ENCODE measurements at regions not wholly inside any gene's neighbourhood (a gene's known extent, or its start where the extent isn't known, plus 50 kb on each side); places are given as distances from the start of the nearest gene placed in this dataset.

DNA sequence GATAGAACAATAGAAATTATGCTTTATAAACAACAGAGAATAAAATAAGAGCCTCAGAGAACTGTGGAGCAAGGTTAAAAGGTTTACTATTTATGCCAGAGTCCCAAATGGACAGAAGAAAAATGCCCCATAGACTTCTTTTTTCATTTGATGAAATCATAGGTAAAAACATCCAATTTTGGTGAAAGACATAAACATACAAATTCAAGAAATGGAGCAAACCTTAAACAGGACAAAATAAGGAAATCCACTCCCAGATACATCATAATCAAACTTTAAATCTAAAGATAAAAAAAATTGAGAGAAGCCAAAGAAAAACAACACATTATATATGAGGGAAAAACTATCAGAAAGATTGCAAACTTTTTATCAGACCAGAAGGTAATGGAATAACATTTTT is 182.8 kb downstream of the GADD45G start:
- Histone ChIP-seq H3K36me3 (ENCODE audit: low read length) (no peaks in the 10 kb centered on the region), H3K79me2 (ENCODE audit: insufficient read depth, low read length) (no peaks in the 10 kb centered on the region), H4K20me1 (ENCODE audit: low read depth, low read length) (no peaks in the 10 kb centered on the region), H3K9me3 (ENCODE audit: insufficient read depth, low read length) (no peaks in the 10 kb centered on the region), H3K4me3 (ENCODE audit: insufficient read depth, low read length, poor library complexity, severe bottlenecking) (no peak overlapping the region), H3K9me2 (replicated peaks; ENCODE audit: insufficient read depth, low read length) (no peaks in the 10 kb centered on the region), H2AFZ (ENCODE audit: low read depth, low read length, severe bottlenecking) (no peak overlapping the region), H3K9ac (ENCODE audit: low read length) (no peak overlapping the region), H3K27me3 (ENCODE audit: low read length) (no peaks in the 10 kb centered on the region; the same call in 1 of the 2 replicates), H3F3A (ENCODE audit: insufficient read depth) (no peaks in the 10 kb centered on the region), H3K4me2 (ENCODE audit: low read depth, low read length, poor library complexity, severe bottlenecking) (no peak overlapping the region), H3K27ac (ENCODE audit: low read depth, low read length) (no peak overlapping the region)
- TF ChIP-seq, protein P1, sequence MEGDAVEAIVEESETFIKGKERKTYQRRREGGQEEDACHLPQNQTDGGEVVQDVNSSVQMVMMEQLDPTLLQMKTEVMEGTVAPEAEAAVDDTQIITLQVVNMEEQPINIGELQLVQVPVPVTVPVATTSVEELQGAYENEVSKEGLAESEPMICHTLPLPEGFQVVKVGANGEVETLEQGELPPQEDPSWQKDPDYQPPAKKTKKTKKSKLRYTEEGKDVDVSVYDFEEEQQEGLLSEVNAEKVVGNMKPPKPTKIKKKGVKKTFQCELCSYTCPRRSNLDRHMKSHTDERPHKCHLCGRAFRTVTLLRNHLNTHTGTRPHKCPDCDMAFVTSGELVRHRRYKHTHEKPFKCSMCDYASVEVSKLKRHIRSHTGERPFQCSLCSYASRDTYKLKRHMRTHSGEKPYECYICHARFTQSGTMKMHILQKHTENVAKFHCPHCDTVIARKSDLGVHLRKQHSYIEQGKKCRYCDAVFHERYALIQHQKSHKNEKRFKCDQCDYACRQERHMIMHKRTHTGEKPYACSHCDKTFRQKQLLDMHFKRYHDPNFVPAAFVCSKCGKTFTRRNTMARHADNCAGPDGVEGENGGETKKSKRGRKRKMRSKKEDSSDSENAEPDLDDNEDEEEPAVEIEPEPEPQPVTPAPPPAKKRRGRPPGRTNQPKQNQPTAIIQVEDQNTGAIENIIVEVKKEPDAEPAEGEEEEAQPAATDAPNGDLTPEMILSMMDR (IDR thresholded peaks at IDR 0.05; ENCODE audit: insufficient read depth, low read length, poor library complexity, severe bottlenecking): no peak
- TF ChIP-seq EZH2phosphoT487 (conservative IDR thresholded peaks at IDR 0.05; ENCODE audit: low read length): no peak

DNA sequence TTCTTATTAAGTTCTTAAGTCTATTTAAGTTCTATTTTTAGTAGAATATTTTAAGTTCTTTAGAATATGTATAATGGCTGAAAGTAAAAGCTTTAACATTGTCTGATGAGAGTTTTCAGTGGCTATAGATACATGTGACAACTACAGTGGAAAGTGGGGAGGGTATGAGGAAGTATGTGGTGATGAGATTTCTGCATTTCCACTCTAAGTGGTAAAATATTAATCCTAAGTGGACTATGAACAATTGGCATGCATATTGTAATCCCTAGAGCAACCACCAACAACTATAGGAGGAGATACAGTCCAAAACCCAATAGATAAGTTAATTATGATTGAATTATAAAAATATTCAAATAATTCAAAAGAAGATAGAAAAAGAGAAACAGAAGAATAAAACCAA is 183.6 kb downstream of the GADD45G start:
- no peaks in the 10 kb centered on the region for H3K9me3 ChIP-seq (ENCODE audit: insufficient read depth, low read length)
- no peak overlapping the region for H3K4me3 ChIP-seq (ENCODE audit: insufficient read depth, low read length, poor library complexity, severe bottlenecking)
- no peak overlapping the region for H2AFZ ChIP-seq (ENCODE audit: low read depth, low read length, severe bottlenecking)
- no peaks in the 10 kb centered on the region for H4K20me1 ChIP-seq (ENCODE audit: low read depth, low read length)
- H3K79me2 ChIP-seq (ENCODE audit: insufficient read depth, low read length): no peaks in the 10 kb centered on the region
- TF ChIP-seq, protein P1 (IDR thresholded peaks at IDR 0.05; ENCODE audit: insufficient read depth, low read length, poor library complexity, severe bottlenecking): no peak
- no peak for TF ChIP-seq EZH2phosphoT487 (conservative IDR thresholded peaks at IDR 0.05; ENCODE audit: low read length)
- H3K4me2 ChIP-seq (ENCODE audit: low read depth, low read length, poor library complexity, severe bottlenecking): no peak overlapping the region
- no peaks in the 10 kb centered on the region for H3F3A ChIP-seq (ENCODE audit: insufficient read depth)
- no peaks in the 10 kb centered on the region for H3K9me2 ChIP-seq (replicated peaks; ENCODE audit: insufficient read depth, low read length)
- H3K9ac ChIP-seq (ENCODE audit: low read length): no peak overlapping the region
- H3K27ac ChIP-seq (ENCODE audit: low read depth, low read length): no peak overlapping the region
- H3K27me3 ChIP-seq (ENCODE audit: low read length): no peaks in the 10 kb centered on the region; the same call in 1 of the 2 replicates
- H3K36me3 ChIP-seq (ENCODE audit: low read length): no peaks in the 10 kb centered on the region

DNA sequence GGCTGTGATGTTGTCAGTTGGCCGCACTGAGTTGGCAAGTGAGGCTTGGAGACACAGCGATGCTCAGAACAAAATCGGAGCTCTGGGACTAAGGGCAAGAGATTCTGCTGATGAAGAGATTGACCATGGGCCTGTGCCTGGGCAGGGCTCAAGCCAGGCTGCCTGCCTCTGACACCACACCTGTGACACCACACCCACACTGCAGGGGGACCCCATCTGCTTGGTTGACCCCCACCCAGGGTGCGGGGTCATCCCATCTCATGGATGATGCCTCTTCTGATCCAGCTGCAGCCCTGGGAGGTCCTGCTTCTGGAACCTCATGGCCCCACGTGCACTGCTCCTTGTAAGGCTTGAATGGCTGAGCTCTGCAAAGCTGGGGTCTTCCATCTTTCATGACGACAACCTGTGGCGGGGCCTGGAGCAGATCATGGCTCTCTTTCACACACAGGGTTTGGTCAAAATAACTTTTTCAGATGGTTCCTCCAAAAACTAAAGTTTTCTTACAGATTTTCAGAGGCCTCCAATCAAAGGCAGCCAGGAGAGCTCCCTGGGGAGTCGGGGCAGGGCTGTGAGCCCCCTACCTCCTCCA is 185.2 kb downstream of the GADD45G start:
- Histone ChIP-seq H3K4me2 (ENCODE audit: low read depth, low read length, poor library complexity, severe bottlenecking) (no peak overlapping the region), H3K4me3 (ENCODE audit: insufficient read depth, low read length, poor library complexity, severe bottlenecking) (no peak overlapping the region), H3F3A (ENCODE audit: insufficient read depth) (no peaks in the 10 kb centered on the region), H3K36me3 (ENCODE audit: low read length) (no peaks in the 10 kb centered on the region), H3K27ac (ENCODE audit: low read depth, low read length) (no peak overlapping the region), H3K79me2 (ENCODE audit: insufficient read depth, low read length) (no peaks in the 10 kb centered on the region), H4K20me1 (ENCODE audit: low read depth, low read length) (no peaks in the 10 kb centered on the region), H3K9ac (ENCODE audit: low read length) (no peak overlapping the region), H3K9me3 (ENCODE audit: insufficient read depth, low read length) (no peaks in the 10 kb centered on the region), H3K27me3 (ENCODE audit: low read length) (no peaks in the 10 kb centered on the region; the same call in 1 of the 2 replicates), H3K9me2 (replicated peaks; ENCODE audit: insufficient read depth, low read length) (no peaks in the 10 kb centered on the region), H2AFZ (ENCODE audit: low read depth, low read length, severe bottlenecking) (no peak overlapping the region)
- no peak for TF ChIP-seq EZH2phosphoT487 (conservative IDR thresholded peaks at IDR 0.05; ENCODE audit: low read length)
- TF ChIP-seq, protein P1 (IDR thresholded peaks at IDR 0.05; ENCODE audit: insufficient read depth, low read length, poor library complexity, severe bottlenecking): no peak

All from SU-DHL-6 (cell line).